ENCODE measurements at regions not wholly inside any gene's neighbourhood (a gene's known extent, or its start where the extent isn't known, plus 50 kb on each side); places are given as distances from the start of the nearest gene placed in this dataset.

DNA sequence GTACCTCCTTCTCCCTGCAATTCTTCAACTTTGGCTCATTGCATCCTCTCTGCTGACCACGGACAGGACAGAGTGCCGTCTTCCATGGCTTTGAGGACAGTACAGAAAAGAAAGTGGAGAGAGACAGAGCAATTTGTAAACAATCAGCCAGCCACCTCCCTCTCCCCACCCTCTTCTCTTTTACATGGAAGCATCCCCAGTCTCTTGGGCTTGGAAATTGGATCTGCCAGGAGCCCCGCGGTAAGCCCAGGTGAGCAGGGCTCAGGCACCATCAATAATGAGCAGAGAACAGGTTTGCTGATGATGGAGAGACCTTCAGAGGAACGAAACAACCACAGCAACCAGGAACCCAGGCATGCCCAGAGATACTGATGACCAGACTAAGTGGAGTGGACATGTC, 194.9 kb upstream of the TNRC6C start:
- DNase-seq: no peak

DNA sequence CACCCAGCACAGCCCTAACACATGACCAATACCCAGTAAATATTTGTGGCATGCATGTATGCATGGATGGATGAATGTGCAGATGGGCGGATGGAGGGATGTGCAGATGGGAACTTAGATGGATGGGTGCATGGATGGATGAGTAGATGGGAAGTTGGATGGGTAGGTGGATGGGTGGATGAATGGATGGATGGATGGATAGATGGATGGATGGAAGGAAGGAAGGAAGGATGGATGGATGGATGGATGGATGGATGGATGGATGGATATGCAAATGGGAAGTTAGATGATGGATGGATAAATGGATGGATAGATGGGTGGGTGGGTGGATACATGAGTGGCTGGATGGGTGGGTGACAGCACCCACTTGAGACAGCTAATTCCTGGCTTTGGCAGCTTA, 193.2 kb upstream of the TNRC6C start:
- no peak for DNase-seq

DNA sequence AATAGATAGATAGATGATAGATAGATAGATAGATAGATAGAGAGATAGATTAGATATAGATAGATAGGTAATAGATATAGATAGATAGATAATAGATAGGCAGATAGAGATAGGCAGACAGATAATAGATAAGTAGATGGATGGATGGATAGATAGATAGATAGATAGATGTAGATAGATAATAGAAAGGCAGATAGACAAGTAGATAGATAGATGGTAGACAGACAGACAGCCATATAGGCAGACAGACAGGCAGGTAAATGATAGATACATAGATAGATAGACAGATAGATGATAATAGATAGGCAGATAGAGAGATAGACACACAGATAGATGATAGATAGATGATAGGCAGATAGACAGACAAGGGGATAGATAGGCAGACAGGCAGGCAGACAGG, 191.4 kb upstream of the TNRC6C start:
- no peak for DNase-seq

DNA sequence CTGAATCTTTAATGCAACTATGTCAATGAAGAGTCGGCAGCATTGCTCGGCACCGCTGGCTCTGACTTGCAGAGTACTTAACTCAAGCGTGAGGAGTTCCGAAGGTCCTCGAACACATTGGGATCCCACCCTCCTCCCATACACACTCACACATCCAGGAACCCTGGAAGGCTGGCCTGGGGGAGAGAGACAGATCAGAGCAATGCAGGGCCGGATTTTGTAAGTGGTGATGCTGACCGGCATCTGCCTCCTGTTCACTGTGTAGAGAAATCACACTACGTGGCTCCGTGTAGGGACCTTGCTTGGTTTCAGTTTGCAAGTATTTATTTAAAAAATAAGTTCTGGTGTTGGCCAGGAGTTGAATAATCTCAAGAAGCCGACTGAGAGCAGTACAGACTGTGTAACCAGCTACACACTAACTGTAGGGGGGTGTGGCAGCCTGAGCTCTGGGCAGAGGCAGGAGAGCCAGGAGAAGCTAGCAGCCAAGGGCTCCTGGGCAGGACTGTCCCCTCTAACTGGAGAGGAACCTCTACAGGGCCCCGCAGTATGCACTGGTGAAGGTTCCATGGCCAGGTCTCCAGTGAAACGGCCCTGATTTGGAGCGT, 190.2 kb upstream of the TNRC6C start:
- no peak for DNase-seq

DNA sequence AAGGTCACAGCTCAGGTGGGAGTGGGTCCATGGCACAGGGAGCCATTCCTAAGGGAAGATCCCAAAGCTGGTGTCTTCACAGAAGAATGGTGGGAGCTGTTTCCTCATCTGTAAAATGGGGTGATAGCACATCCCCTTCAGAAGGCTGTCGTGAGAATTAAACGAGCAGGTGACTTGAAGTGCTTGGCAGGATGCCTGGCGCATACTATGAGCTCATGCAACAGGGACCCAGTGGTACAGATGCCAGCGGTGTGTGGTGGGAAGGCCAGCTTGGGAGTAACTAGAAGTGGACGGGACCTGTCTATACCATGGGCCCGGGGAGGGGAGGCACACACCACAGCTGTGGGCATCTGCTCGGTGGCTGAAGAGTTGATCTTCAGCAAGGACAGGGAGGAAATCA, 189.3 kb upstream of the TNRC6C start:
- no peak for DNase-seq

DNA sequence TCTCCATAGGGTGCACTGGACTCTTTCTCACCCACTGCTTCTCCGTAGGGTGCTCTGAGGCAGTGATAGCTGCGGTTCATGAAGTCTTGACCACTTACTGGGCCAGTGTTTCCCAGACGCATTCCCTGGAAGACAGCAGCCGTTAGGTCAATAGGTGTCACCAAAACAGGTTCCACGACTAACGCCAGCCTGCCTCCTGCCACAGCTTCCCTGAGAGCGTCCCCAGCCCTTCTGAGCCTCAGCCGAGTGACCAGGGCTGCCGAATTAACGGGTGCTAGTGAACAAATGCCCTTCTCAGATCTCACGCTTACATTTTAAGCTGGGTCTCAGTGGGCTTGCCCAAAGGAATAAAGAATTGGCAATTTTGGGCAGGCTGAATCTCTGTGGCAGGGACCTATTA, 188.7 kb upstream of the TNRC6C start:
- DNase-seq: no peak

DNA sequence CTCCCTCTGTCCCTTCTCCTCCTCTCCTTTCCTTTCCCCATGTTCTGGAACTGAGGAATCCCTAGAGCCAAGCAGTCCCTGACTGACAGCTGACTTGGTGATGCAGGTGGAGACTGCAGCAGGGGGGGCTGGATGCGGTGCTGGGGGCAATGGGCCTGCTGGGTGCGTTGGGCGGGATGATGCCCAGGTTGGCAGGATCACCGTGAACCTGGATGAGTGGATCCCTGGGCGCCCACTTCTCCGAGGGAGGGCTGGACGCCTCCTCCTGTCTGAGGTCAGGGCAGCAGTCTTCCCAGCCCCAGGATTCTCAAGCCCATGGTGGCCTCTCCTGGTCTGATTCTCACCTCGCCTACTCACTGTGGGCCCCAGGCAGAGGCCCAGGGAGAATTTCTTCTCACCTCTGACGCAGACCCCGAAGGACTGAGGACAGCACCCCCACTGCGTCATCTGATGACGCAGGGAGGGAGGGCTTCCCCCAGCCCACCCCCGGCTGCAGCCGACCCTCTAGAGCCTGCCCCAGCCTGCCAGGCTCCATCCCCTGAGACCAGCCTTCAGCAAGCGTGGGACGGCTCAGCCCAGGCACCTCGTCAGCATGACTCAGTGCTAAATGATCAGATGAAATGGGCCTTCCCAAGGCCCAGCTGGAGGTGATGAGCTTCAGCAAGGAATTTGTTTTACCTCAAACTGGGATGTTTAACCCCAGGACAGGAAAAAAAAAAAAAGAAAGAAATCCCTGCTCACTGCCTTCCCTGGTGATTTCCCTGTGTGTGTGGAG, 188.0 kb upstream of the TNRC6C start:
- DNase-seq: no peak

DNA sequence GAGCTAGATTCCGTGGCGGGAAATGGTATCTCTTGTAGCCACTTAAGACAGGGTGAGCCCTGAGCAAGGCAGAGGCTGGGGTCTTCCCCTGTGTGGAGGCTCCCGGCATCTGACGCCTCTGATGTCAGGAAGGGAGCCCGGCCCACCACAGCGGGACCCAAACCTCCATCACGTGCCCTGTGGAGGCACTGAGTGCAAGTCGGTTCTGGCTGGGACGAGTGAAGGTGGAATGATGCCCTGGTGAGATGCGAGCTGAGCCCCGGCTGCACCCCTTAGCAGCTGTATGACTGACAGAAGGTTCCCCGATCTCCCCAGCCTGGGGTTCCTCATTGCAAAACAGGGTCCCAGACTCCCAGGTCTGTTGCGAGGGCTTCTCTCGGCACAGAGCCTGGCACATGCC, 187.4 kb upstream of the TNRC6C start:
- DNase-seq: no peak

DNA sequence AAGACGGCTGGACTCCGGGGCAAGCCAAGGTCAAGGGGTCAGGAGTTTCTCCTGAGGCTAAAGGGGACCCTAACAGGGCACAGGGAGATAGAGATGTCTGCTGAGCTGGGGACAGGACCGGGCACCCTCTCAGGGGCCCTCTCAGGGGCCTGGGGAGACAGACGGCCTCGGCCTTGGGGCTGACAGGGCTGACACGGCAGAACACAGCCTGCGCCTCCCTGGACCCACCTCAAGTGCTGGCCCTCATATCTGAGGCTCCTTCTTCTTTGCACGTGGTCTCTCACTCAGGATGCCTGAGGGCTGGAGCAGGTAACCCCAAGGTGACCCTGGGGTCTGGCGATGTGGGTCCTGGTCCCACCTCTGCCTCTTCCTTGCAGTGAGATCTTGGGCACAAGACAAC, 186.9 kb upstream of the TNRC6C start:
- no peak for DNase-seq

DNA sequence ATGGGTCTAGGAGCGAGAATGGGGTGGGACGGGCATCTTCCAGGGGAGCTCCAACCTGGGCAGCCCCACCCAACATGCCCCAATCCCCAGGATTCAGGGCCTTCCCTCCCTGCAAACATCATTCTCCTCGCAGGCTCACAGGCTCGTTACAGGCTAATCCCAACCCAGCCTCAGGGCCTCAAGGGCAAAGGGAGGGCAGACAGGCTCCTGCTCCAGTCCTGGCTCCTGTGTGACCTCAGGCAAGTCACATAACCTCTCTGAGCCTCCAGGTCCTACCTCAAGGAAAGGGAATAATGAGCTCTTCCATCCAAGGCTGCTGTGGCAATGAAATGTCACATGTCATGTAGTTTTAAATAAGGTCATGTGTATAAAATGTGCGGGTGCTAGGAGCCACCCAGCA, 186.5 kb upstream of the TNRC6C start:
- DNase-seq: no peak

DNA sequence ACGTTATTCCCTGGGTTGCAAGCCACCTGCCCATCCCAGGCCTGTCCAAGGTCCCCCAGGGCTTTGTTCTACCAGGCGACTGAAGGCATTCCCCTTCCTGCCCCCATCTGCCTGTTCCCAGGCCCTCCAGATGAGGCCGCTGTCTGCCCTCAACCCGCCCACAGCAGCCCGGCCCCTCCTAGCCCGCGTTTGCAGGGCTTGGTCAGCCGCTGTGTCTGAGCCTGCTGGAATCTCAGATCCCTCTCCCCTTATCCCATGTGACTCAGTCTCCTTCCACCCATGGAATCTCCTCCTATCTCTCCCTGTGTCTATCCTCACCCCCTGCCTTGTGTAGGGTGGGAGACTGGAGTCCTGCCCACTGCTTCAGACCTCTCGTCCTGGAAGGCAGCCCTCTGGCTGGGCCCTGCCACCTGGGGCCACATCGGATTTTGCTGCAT, 186.0 kb upstream of the TNRC6C start:
- peak; percentile 34 for DNase-seq

DNA sequence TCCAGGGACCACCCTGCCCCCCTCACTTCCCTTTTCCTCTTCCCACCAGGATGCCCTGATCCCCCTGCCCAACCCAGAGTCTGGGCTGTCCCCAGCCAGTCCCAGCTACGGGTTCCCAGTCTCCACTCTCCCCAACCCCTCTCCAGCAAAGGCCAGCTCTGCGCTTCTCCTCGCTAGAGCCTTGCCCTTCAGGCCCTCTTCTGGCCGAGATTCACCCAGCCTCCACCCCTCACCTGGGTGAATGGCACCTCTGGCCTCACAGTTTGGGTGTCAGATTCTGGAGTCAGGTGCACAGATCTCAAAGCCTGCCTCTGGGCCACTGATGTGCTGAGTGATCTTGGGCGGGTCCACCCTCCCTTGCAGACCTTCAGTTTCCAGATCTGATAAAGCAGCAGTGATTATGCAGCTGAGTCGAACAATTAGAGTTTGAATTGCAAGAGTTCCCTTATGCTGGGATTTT, 185.6 kb upstream of the TNRC6C start:
- no peak for DNase-seq

DNA sequence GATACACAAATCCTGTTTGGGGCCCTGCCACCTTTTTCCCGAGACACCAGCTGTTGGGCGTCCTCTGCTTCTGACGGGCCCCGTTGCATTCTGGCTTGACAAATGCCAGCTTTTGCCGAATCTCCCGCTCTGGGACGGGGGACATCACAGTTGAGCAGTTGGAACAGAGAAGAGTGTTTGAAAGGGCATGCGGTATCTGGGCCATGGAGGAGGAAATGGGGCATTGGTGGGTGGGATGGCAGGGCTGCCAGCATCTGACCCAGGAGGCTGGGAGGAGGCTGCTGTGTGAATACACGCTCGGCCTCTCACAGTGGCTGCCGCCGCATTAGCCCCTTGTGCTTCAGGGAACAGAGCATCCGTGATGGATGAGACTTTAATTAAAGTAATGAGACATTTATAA, 184.3 kb upstream of the TNRC6C start:
- DNase-seq: no peak

DNA sequence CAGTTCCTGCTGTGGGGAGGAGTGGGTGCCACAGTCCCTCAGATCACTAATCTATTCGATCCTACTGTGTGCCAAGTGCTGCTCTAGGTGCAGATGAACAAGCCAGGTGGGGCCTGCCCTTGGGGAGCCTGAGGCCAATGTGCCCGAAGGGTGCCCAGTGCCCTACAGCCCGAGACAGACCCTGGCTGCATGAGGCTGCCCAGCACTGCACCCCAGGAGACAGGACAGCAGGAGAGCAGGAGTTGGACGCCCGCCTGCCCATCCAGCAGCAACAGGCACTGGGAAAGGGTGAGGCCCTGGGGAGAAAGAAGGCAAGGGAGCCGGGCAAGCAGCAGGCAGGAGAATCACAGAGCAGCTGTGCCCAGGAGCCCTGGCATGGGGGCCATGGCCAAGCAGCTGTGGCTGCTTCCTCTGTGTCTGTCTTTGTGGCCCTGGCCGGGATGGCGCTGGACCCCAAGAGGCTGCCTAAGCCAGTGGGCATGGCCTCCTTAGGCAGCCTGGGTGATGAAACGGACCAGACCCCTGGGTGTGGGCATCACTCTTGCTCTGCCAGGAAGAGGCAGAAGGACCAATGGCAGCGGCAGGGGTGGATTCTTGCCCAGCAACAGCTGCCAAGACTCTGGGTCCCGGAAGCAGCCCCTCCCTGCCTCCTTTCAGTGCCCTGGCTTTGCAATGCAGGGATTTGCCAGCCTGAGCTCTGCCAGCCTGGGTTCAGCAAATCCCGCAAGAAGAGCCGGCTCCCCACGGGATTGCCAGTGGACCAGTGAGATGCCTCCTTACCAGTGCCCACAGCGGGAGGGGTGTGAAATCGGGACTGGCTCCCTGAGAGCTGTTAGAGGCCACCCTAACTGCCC, 179.6 kb upstream of the TNRC6C start:
- DNase-seq: peak; percentile 83

DNA sequence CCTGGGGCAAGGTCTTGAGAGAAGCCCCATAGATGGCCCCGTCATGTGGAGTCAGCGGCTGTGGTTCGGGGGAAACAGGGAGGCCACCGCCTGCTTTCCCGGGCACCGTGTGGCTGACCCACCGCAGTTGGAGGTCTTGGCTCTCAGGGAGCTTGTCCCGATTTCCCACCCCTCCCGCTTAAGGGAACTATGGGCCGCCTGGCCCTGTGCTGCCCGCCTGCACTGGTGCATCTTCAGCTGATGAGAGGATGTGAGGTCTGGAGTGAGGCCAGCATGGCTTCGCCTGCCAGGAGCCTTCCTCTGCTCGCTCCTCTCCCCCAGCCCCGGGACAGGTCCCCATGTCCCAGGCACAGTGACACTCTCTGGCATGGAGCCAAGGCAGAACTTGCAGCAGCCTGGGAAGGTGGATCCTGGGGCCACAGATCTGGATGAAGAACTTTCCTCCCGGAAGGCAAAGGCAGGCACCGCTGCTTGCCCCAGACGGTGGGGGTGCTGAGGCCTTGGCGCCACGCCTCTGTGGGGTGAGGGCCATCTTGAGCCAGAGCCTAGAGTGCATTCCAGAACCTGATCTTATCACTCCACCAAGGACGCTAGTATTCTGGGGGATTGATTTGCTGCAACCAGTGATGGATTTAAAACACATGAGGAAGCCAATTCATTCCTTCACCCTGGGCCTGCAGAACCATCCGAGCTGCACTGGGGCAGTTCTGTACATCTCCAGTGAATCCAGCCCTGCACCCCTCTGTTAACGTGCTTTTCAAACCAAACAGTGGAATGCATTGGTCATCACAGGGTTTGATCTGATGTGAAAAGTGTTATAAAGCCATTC, 178.6 kb upstream of the TNRC6C start:
- peak; percentile 56 for DNase-seq

DNA sequence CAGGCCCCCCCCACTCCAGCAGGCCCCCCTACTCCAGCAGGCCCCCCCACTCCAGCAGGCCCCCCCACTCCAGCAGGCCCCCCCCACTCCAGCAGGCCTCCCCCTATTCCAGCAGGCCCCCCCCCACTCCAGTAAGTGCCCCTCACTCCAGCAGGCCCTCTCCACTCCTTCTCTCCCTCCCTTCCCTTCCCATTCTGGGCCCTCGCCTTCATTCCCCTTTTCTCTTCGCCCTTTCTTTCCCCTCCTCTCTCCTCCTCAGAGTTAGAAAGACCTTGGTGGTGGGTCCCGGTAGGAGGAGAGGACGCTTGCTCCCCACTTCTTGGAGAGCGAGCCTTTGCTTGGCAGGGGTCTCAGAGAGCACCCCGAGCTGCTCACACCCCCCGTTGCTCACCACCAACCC, 177.0 kb upstream of the TNRC6C start:
- no peak for DNase-seq

DNA sequence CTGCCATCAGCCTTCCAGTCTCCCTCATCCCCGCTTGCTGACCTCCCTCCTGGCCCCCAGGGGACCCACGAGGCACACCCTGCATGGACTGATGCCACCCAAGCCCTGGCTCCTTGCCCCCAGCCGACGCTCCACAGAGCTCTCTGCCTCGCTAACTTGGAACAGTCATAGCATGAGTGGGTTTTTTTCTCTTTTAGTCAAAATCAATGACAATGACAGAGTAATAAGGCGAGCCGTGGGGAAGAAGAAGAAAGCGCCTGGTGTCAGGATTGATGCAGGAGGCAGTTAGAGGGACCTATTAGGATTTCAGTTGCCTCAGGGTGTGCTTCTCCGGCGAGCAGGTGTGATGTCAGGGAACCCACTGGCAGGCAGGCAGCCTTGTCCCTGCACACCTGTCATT, 176.3 kb upstream of the TNRC6C start:
- DNase-seq: no peak

DNA sequence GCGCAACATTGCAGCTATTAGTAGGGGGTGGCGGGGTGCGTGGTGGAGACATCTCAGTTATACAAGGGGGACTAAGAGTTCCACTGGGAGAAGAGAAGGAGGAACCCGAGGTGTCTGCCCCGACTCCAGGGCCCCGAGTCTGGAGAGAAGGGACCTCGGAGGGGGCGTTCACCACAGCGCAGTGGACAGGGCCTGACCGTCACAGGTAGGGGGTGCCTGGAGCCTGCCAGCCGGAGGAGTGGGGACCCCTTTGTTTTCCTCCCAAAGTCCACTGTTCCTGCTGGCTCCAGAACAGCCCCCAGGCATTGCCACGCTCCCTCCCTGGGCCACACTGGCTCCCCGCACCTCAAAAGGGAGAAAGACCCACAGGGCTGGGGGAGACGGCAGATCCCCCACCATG, 175.9 kb upstream of the TNRC6C start:
- DNase-seq: no peak

DNA sequence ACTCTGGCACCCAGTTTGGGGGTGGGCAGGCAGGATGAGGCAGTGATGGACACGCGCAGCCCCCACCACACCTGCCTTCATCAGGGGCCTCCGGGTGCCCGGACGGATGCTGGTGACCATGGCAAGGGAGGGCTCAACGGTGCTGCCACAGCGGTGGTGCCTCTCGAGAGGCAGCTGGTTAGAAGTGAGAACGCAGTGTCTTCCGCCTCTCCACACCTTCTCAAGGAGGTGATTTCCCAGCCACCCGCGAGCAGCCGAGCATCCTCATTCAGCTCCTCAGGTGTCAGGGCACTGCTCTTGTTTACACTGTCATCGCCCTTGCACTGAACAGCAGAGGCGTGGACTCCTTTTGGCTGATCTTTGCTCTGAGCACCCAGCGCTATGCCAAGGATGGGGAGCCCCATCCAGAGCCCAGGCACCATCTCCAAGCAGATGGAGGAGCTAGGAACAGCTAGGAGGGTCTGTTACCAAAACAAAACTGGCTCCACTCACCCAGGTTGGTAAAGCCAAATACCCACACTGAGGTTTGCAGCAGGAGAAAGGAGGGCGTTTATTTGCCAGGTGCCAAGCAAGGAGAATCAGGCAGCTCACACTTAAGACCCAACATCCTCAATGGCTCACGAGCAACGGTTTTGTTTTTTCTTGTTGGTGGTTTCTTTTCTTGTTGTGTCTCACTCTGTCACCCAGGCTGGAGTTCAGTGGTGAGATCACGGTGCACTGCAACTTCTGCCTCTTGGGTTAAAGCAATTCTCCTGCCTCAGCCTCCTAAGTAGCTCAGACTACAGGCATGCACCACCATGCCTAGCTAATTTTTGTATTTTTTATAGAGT, 174.3 kb upstream of the TNRC6C start:
- DNase-seq: no peak

DNA sequence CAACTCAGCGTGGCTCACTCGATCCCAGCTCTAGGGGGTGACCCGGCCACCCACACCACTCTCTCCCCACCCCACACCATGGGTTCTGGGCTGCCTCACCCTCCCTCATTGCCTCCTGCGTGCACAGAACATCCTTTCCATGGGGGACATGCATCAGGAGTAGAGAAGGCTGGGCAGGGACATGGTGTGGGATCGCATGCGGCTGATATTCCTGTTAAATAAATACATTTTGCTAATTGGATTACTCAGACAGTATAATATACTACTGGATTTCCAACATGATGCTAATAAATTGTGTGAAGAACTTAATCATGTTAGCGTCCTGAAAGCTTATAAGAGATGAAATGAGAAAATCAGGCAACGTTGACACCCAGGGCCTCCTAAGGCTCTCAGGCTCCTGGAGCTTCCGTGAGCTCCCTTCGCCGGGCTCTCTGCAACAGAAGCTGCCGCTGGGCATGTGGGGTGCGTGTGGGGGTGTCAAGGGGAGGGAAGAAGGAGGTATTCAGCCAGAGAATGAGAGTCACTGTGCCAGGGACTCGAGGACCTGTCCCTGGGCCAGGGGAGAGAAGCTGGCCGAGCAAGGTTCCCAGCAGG, 173.1 kb upstream of the TNRC6C start:
- no peak for DNase-seq

DNA sequence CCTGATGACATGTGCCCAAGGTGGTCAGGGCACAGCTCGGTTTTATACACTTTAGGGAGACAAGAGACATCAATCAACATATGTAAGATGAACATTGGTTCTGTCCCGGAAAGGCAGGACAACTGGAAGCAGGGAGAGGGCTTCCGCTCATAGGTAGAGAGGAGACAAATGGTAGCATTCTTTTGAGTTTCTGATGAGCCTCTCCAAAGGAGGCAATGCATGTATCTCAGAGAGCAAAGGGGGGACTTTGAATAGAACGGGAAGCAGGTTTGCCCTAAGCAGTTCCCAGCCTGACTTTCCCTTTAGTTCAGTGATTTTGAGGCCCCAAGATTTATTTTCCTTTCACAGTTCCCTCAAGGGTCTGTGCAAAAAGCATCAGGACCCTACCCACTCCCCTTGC, 172.4 kb upstream of the TNRC6C start:
- no peak for DNase-seq

Data from right hindlimb (tissue), 1 donor.